Breast epithelium (tissue), 3 donors: ENCODE measurements at regions not wholly inside any gene's neighbourhood (a gene's known extent, or its start where the extent isn't known, plus 50 kb on each side); places are given as distances from the start of the nearest gene placed in this dataset.

Experiments
- CTCF ChIP-seq, 3 donors: fragments of 450-650 bp; IDR thresholded peaks; one replicate each; pipeline ENCODE4 v1.5.1; 2016 to 2017; ENCODE audit warnings: antibody characterized with exemption in 3 of 3, mild to moderate bottlenecking in 3 of 3, moderate library complexity in 3 of 3
- POLR2A ChIP-seq: fragments of 450-650 bp; IDR thresholded peaks from one replicate; pipeline ENCODE4 v1.6.1; 2016; ENCODE audit warnings: antibody characterized with exemption, mild to moderate bottlenecking, moderate library complexity
- POLR2AphosphoS5 ChIP-seq, 3 donors: sonication (generic); formaldehyde crosslinking; IDR thresholded peaks; one replicate each; pipeline ENCODE4 v1.6.1; 2017; ENCODE audit warnings: antibody characterized with exemption in 3 of 3

GRCh38 chr3:78273326-78273725 is 1233.4 kb downstream of the ROBO2 start:
- TF ChIP-seq POLR2A: no peak
- TF ChIP-seq CTCF (IDR thresholded peaks at IDR 0.05): no peak
- TF ChIP-seq POLR2AphosphoS5 (IDR thresholded peaks at IDR 0.05): no peak
